ENCODE measurements at regions not wholly inside any gene's neighbourhood (a gene's known extent, or its start where the extent isn't known, plus 50 kb on each side); places are given as distances from the start of the nearest gene placed in this dataset.

GRCh38 chr12:13735734-13736133 lies 245.7 kb downstream of the GRIN2B start:
- in situ Hi-C loops (cut with MboI; ENCODE audit: low pct_unique_long_range_greater_than_20kb, low sequenced_read_pairs, unreplicated experiment), result no loop called here
- no peak for TF ChIP-seq CTCF (IDR thresholded peaks at IDR 0.05; ENCODE audit: extremely low read depth, insufficient read depth, missing control alignments)
- DNase-seq (ENCODE audit: low spot score), result no peak

- DNase-seq (ENCODE audit: low spot score), result no peak
- no peak for TF ChIP-seq CTCF (IDR thresholded peaks at IDR 0.05; ENCODE audit: extremely low read depth, insufficient read depth, missing control alignments)
- in situ Hi-C loops (cut with MboI; ENCODE audit: low pct_unique_long_range_greater_than_20kb, low sequenced_read_pairs, unreplicated experiment), result no loop called here
Observed at GRCh38 chr12:13734584-13735152, 246.7 kb downstream of the GRIN2B start.

- in situ Hi-C loops (cut with MboI; ENCODE audit: low pct_unique_long_range_greater_than_20kb, low sequenced_read_pairs, unreplicated experiment), result no loop called here
- DNase-seq (ENCODE audit: low spot score), result no peak
- TF ChIP-seq CTCF (IDR thresholded peaks at IDR 0.05; ENCODE audit: extremely low read depth, insufficient read depth, missing control alignments), result no peak
Observed at GRCh38 chr12:13727707-13728195, 253.7 kb downstream of the GRIN2B start.

GRCh38 chr12:13725049-13725448 lies 256.4 kb downstream of the GRIN2B start:
- DNase-seq (ENCODE audit: low spot score), result no peak
- TF ChIP-seq CTCF (IDR thresholded peaks at IDR 0.05; ENCODE audit: extremely low read depth, insufficient read depth, missing control alignments), result no peak
- in situ Hi-C loops (cut with MboI; ENCODE audit: low pct_unique_long_range_greater_than_20kb, low sequenced_read_pairs, unreplicated experiment), result no loop called here

GRCh38 chr12:13724136-13724535 lies 257.3 kb downstream of the GRIN2B start:
- in situ Hi-C loops (cut with MboI; ENCODE audit: low pct_unique_long_range_greater_than_20kb, low sequenced_read_pairs, unreplicated experiment), result no loop called here
- TF ChIP-seq CTCF (IDR thresholded peaks at IDR 0.05; ENCODE audit: extremely low read depth, insufficient read depth, missing control alignments), result no peak
- DNase-seq (ENCODE audit: low spot score), result no peak

- no peak for DNase-seq (ENCODE audit: low spot score)
- TF ChIP-seq CTCF (IDR thresholded peaks at IDR 0.05; ENCODE audit: extremely low read depth, insufficient read depth, missing control alignments), result no peak
- in situ Hi-C loops (cut with MboI; ENCODE audit: low pct_unique_long_range_greater_than_20kb, low sequenced_read_pairs, unreplicated experiment), result no loop called here
Observed at GRCh38 chr12:13719986-13720385, 261.4 kb downstream of the GRIN2B start.

All from GM13977 (cell line).